Trophoblast cell (in vitro differentiated cells and primary cell): ENCODE measurements at regions not wholly inside any gene's neighbourhood (a gene's known extent, or its start where the extent isn't known, plus 50 kb on each side); places are given as distances from the start of the nearest gene placed in this dataset.
A peak's percentile ranks its signal among the peaks of the same experiment; 100 is the strongest.

Source experiments
- DNase-seq, 2 donors: peaks; one replicate each; pipeline ENCODE4 v3.0.0-alpha.2; 2016
- H2AFZ ChIP-seq: 2 replicates; pipeline ENCODE4 v1.6.1; 2013; ENCODE audit warnings: low read length, moderate library complexity, mild to moderate bottlenecking; ENCODE audit not compliant: insufficient read depth, poor library complexity
- H2AK5ac ChIP-seq: 2 replicates; pipeline ENCODE4 v1.6.1; 2013; ENCODE audit warnings: mild to moderate bottlenecking, low read length
- H2BK120ac ChIP-seq: 2 replicates; pipeline ENCODE4 v1.6.1; 2013; ENCODE audit warnings: low read length, mild to moderate bottlenecking, moderate library complexity; ENCODE audit not compliant: insufficient read depth, poor library complexity
- H2BK12ac ChIP-seq: 2 replicates; pipeline ENCODE4 v1.6.1; 2013; ENCODE audit warnings: mild to moderate bottlenecking, low read length, moderate library complexity
- H2BK5ac ChIP-seq: 2 replicates; pipeline ENCODE4 v1.6.1; 2013; ENCODE audit warnings: low read length, low read depth, moderate library complexity, mild to moderate bottlenecking; ENCODE audit not compliant: poor library complexity
- H3K14ac ChIP-seq: 2 replicates; pipeline ENCODE4 v1.6.1; 2013; ENCODE audit warnings: mild to moderate bottlenecking, low read length
- H3K18ac ChIP-seq: 2 replicates; pipeline ENCODE4 v1.6.1; 2013; ENCODE audit warnings: mild to moderate bottlenecking, low read length
- H3K23ac ChIP-seq: 2 replicates; pipeline ENCODE4 v1.6.1; 2013; ENCODE audit warnings: low read length
- H3K27ac ChIP-seq: 2 replicates; pipeline ENCODE4 v1.5.1; 2013; ENCODE audit warnings: low read depth, mild to moderate bottlenecking, inconsistent platforms, low read length, moderate library complexity
- H3K27me3 ChIP-seq: 2 replicates; pipeline ENCODE4 v1.6.1; 2013; ENCODE audit warnings: inconsistent platforms, mild to moderate bottlenecking, low read length, moderate library complexity; ENCODE audit not compliant: insufficient read depth
- H3K36me3 ChIP-seq, 2 experiments: 1 replicate in 1 of 2; 2 replicates in 1 of 2; pipeline ENCODE4 v1.6.1; 2013; ENCODE audit warnings: low read length in 2 of 2, mild to moderate bottlenecking in 2 of 2, moderate library complexity in 1 of 2; ENCODE audit not compliant: insufficient read depth in 2 of 2, control insufficient read depth in 1 of 2
- H3K4ac ChIP-seq: 2 replicates; pipeline ENCODE4 v1.6.1; 2013; ENCODE audit warnings: low read depth, mild to moderate bottlenecking, low read length, moderate library complexity
- H3K4me1 ChIP-seq, 2 experiments: 1 replicate in 1 of 2; 2 replicates in 1 of 2; pipeline ENCODE4 v1.6.1; 2013; ENCODE audit warnings: low read length in 2 of 2, mild to moderate bottlenecking in 2 of 2, moderate library complexity in 1 of 2; ENCODE audit not compliant: insufficient read depth in 2 of 2, control insufficient read depth in 1 of 2
- H3K4me2 ChIP-seq: 2 replicates; pipeline ENCODE4 v1.6.1; 2013; ENCODE audit warnings: inconsistent platforms, mild to moderate bottlenecking, low read length, moderate library complexity
- H3K4me3 ChIP-seq: 2 replicates; pipeline ENCODE4 v1.5.1; 2013; ENCODE audit warnings: mild to moderate bottlenecking, low read depth, low read length, inconsistent platforms
- H3K79me1 ChIP-seq: one replicate; pipeline ENCODE4 v1.6.1; 2013; ENCODE audit warnings: low read length
- H3K79me2 ChIP-seq: 2 replicates; pipeline ENCODE4 v1.6.1; 2013; ENCODE audit warnings: low read length, mild to moderate bottlenecking; ENCODE audit not compliant: control insufficient read depth, insufficient read depth, poor library complexity
- H3K9ac ChIP-seq: 2 replicates; pipeline ENCODE4 v1.6.1; 2013; ENCODE audit warnings: mild to moderate bottlenecking, low read length
- H3K9me3 ChIP-seq: 2 replicates; pipeline ENCODE4 v1.6.1; 2013; ENCODE audit warnings: low read depth, mild to moderate bottlenecking, control low read depth, inconsistent platforms, low read length; ENCODE audit not compliant: insufficient read depth
- H4K12ac ChIP-seq: 2 replicates; pipeline ENCODE4 v1.6.1; 2013; ENCODE audit warnings: low read depth, mild to moderate bottlenecking, low read length, moderate library complexity
- H4K8ac ChIP-seq: 2 replicates; pipeline ENCODE4 v1.6.1; 2013; ENCODE audit warnings: low read depth, mild to moderate bottlenecking, low read length, moderate library complexity
- H4K91ac ChIP-seq: one replicate; pipeline ENCODE4 v1.6.1; 2013; ENCODE audit warnings: low read depth, mild to moderate bottlenecking, low read length, moderate library complexity
- WGBS: extraction: QIAGEN DNeasy Blood & Tissue Kit; methylation state at CpG from one replicate; pipeline ENCODE4 v1.1.7; 2013; ENCODE audit warnings: missing lambda C conversion rate; ENCODE audit not compliant: insufficient read length, insufficient coverage; ENCODE audit errors: extremely low coverage; 5-methylcytosine and 5-hydroxymethylcytosine counted together

- Histone ChIP-seq H3K4me3 (no peak overlapping the region), H3K27me3 (no peaks in the 10 kb centered on the region), H3K4me1 (no peaks in the 10 kb centered on the region), H3K27ac (no peak overlapping the region), H3K79me2 (no peaks in the 10 kb centered on the region), H3K9me3 (no peaks in the 10 kb centered on the region), H2BK5ac (no peak overlapping the region), H3K9ac (no peak overlapping the region), H3K4me2 (no peak overlapping the region), H3K4ac (no peak overlapping the region), H2BK12ac (no peak overlapping the region), H3K14ac (no peak overlapping the region), H3K23ac (no peak overlapping the region), H3K79me1 (no peaks in the 10 kb centered on the region), H2AFZ (no peak overlapping the region), H3K36me3 (no peaks in the 10 kb centered on the region), H4K91ac (no peak overlapping the region), H4K8ac (no peak overlapping the region), H3K18ac (no peak overlapping the region), H2AK5ac (no peak overlapping the region), H4K12ac (no peak overlapping the region), H2BK120ac (no peak overlapping the region)
- no CpG with 5 or more reads among the region's 3 CpGs for WGBS
- peak; percentile 3 to 80 for DNase-seq
These were observed 578.6 kb upstream of the CA10 start for GRCh38 chr17:52737071-52737470.

- Histone ChIP-seq H2BK12ac (no peak overlapping the region), H3K4me1 (no peaks in the 10 kb centered on the region), H3K9ac (no peak overlapping the region), H3K4me2 (no peak overlapping the region), H2AK5ac (no peak overlapping the region), H3K36me3 (no peaks in the 10 kb centered on the region), H3K18ac (no peak overlapping the region), H3K79me2 (no peaks in the 10 kb centered on the region), H4K91ac (no peak overlapping the region), H4K12ac (no peak overlapping the region), H4K8ac (no peak overlapping the region), H3K79me1 (no peaks in the 10 kb centered on the region), H3K4ac (no peak overlapping the region), H3K27me3 (no peaks in the 10 kb centered on the region), H3K23ac (no peak overlapping the region), H2BK120ac (no peak overlapping the region), H3K27ac (no peak overlapping the region), H3K4me3 (no peak overlapping the region), H3K14ac (no peak overlapping the region), H2AFZ (no peak overlapping the region), H2BK5ac (no peak overlapping the region), H3K9me3 (no peaks in the 10 kb centered on the region)
- DNase-seq: no peak
- no CpG with 5 or more reads among the region's 1 CpG for WGBS
These were observed 574.3 kb upstream of the CA10 start for GRCh38 chr17:52732841-52733240.

- no peak overlapping the region for H4K91ac ChIP-seq
- no CpG with 5 or more reads among the region's 3 CpGs for WGBS
- no peaks in the 10 kb centered on the region for H3K9me3 ChIP-seq
- H3K9ac ChIP-seq: no peak overlapping the region
- no peak overlapping the region for H4K8ac ChIP-seq
- no peaks in the 10 kb centered on the region for H3K79me1 ChIP-seq
- no peak overlapping the region for H2BK120ac ChIP-seq
- H2AFZ ChIP-seq: no peak overlapping the region
- H2AK5ac ChIP-seq: no peak overlapping the region
- H2BK5ac ChIP-seq: no peak overlapping the region
- H3K27ac ChIP-seq: no peak overlapping the region
- no peak overlapping the region for H2BK12ac ChIP-seq
- no peaks in the 10 kb centered on the region for H3K27me3 ChIP-seq
- DNase-seq: no peak
- no peaks in the 10 kb centered on the region for H3K36me3 ChIP-seq
- no peak overlapping the region for H3K23ac ChIP-seq
- H3K14ac ChIP-seq: no peak overlapping the region
- H4K12ac ChIP-seq: no peak overlapping the region
- no peaks in the 10 kb centered on the region for H3K4me1 ChIP-seq
- no peak overlapping the region for H3K4me2 ChIP-seq
- H3K18ac ChIP-seq: no peak overlapping the region
- H3K4me3 ChIP-seq: no peak overlapping the region
- no peaks in the 10 kb centered on the region for H3K79me2 ChIP-seq
- no peak overlapping the region for H3K4ac ChIP-seq
These were observed 566.1 kb upstream of the CA10 start for GRCh38 chr17:52724578-52724977.

GRCh38 chr17:52721910-52722309 is 563.4 kb upstream of the CA10 start:
- Histone ChIP-seq H4K12ac (no peak overlapping the region), H3K27ac (no peak overlapping the region), H3K4me2 (no peak overlapping the region), H3K18ac (no peak overlapping the region), H2AFZ (no peak overlapping the region), H2AK5ac (no peak overlapping the region), H3K9me3 (no peaks in the 10 kb centered on the region), H3K79me1 (no peaks in the 10 kb centered on the region), H3K23ac (no peak overlapping the region), H3K4ac (no peak overlapping the region), H3K4me3 (no peak overlapping the region), H2BK5ac (no peak overlapping the region), H2BK12ac (no peak overlapping the region), H2BK120ac (no peak overlapping the region), H4K91ac (no peak overlapping the region), H3K9ac (no peak overlapping the region), H4K8ac (no peak overlapping the region), H3K79me2 (no peaks in the 10 kb centered on the region), H3K4me1 (no peaks in the 10 kb centered on the region), H3K27me3 (no peaks in the 10 kb centered on the region), H3K14ac (no peak overlapping the region), H3K36me3 (no peaks in the 10 kb centered on the region)
- no peak for DNase-seq
- no CpG with 5 or more reads among the region's 1 CpG for WGBS
